Tibial artery (tissue), 4 donors: ENCODE measurements at regions not wholly inside any gene's neighbourhood (a gene's known extent, or its start where the extent isn't known, plus 50 kb on each side); places are given as distances from the start of the nearest gene placed in this dataset.

ENCODE experiments used
- DNase-seq, 2 donors: peaks; one replicate each; pipeline ENCODE4 v3.0.0-alpha.2; 2019
- H3K27ac ChIP-seq, 2 donors: fragments of 200-600 bp; sonication (generic) in 1 of 2; 1 replicate in 1 of 2; 2 replicates in 1 of 2; pipeline ENCODE4 v1.5.1; 2018 to 2019; ENCODE audit warnings: mild to moderate bottlenecking in 1 of 2
- H3K27me3 ChIP-seq, 2 donors: fragments of 200-600 bp; sonication (generic) in 1 of 2; one replicate each; pipeline versions ENCODE4 v1.5.1 to v1.6.0; 2016 to 2019
- H3K36me3 ChIP-seq, 3 donors: fragments of 200-600 bp; sonication (generic) in 2 of 3; one replicate each; pipeline ENCODE4 v1.5.1; 2016 to 2019; ENCODE audit warnings: mild to moderate bottlenecking in 2 of 3
- H3K4me1 ChIP-seq, 4 donors: fragments of 200-600 bp; sonication (generic) in 2 of 4; 1 replicate in 3 of 4; 2 replicates in 1 of 4; pipeline ENCODE4 v1.5.1; 2016 to 2019
- H3K4me3 ChIP-seq, 2 donors: fragments of 200-600 bp; sonication (generic) in 1 of 2; 1 replicate in 1 of 2; 2 replicates in 1 of 2; pipeline ENCODE4 v1.5.1; 2018 to 2019; ENCODE audit warnings: mild to moderate bottlenecking in 2 of 2
- H3K9me3 ChIP-seq, 3 donors: fragments of 200-600 bp; sonication (generic) in 1 of 3; one replicate each; pipeline ENCODE4 v1.5.1; 2016 to 2019
- intact Hi-C: fragments of 100-400 bp; cut with DNase I; formaldehyde crosslinking; loops from one replicate; pipeline ENCODE4 v1.15.0; 2023; ENCODE audit warnings: low total_unique reads
- TF ChIP-seq, protein P1 (sequence below), 2 experiments: fragments of 200-600 bp in 1 of 2; fragments of 450-650 bp in 1 of 2; IDR thresholded peaks; one replicate each; pipeline ENCODE4 v1.5.1; 2017 to 2019; ENCODE audit warnings: antibody characterized with exemption in 2 of 2, mild to moderate bottlenecking in 1 of 2, moderate library complexity in 1 of 2

DNA sequence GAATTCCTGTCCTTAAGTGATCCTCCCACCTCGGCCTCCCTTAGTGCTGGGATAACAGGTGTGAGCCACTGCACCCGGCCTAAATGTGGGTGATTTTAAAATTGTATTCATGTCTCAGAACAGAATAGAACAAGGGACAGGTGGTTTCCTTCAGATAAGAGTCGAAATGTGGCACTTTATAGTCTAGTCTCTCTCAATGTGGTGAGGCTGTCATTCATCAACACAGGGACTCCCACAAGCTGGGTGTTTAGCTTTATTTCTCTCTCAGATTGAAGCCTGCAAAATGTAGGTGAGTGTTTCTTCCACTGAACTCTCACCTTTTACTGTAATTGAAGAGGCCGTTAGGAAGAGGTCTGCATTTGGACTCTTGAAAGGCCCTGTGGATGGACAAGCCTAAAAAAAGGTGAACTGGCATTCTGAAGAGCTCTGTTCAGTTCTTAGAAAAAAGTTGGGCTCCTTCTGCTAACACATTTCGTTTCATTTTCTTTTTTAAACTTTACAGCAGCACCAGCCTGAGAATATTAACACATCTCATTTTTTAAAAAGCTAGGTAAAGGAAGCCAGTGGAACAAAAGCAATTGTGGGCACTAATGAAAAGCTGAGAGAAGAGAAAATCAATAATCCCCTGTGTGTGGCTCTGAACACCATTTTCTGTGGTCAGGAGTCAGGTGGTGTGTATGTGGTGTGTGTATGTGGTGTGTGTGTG, 126.2 kb upstream of the SLC28A3 start:
- TF ChIP-seq, protein P1, sequence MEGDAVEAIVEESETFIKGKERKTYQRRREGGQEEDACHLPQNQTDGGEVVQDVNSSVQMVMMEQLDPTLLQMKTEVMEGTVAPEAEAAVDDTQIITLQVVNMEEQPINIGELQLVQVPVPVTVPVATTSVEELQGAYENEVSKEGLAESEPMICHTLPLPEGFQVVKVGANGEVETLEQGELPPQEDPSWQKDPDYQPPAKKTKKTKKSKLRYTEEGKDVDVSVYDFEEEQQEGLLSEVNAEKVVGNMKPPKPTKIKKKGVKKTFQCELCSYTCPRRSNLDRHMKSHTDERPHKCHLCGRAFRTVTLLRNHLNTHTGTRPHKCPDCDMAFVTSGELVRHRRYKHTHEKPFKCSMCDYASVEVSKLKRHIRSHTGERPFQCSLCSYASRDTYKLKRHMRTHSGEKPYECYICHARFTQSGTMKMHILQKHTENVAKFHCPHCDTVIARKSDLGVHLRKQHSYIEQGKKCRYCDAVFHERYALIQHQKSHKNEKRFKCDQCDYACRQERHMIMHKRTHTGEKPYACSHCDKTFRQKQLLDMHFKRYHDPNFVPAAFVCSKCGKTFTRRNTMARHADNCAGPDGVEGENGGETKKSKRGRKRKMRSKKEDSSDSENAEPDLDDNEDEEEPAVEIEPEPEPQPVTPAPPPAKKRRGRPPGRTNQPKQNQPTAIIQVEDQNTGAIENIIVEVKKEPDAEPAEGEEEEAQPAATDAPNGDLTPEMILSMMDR (IDR thresholded peaks at IDR 0.05): no peak
- no peaks in the 10 kb centered on the region for H3K9me3 ChIP-seq
- no peak overlapping the region for H3K4me3 ChIP-seq
- H3K27me3 ChIP-seq: no peaks in the 10 kb centered on the region
- no peak for DNase-seq
- H3K4me1 ChIP-seq: no peaks in the 10 kb centered on the region
- intact Hi-C loops: no loop called here
- H3K36me3 ChIP-seq: no peaks in the 10 kb centered on the region
- no peak overlapping the region for H3K27ac ChIP-seq

DNA sequence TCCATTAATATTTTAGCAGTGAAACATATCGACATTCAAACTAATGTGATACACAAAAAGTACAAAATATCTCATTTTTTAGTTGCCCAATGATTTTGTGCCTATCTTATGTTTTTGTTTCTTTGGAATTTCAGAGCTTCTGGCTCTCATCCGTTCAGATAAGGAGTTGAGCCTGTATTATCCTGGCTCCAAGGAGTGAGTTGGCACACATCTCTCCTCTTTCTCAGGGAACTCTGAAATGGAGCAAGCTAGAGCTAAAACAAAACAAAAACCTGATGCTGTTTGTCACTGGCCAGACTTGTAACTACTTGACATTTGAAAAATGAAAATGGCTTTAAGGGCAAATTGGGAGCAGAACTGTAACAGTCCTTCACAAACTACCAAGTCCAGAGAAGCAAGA, 131.3 kb upstream of the SLC28A3 start:
- DNase-seq: no peak
- intact Hi-C loops: no loop called here
- Histone ChIP-seq H3K36me3 (no peaks in the 10 kb centered on the region), H3K4me3 (no peak overlapping the region), H3K9me3 (no peaks in the 10 kb centered on the region), H3K27ac (no peak overlapping the region), H3K27me3 (no peaks in the 10 kb centered on the region), H3K4me1 (no peaks in the 10 kb centered on the region)
- TF ChIP-seq, protein P1 (IDR thresholded peaks at IDR 0.05): no peak

DNA sequence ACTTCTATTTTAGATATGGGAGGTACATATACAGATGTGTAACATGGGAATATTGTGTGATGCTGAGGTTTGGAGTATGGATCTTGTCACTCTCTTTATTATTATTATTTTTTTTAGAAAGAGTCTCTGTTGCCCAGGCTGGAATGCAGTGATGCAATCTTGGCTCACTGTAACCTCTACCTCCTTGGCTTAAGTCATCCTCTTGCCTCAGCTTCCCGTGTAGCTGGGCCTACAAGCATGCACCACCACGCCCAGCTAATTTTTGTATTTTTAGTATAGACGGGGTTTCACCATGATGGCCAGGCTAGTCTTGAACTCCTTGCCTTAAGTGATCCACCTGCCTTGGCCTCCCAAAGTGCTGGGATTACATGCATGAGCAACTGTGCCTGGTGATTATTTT, 138.4 kb upstream of the SLC28A3 start:
- Histone ChIP-seq H3K9me3 (no peaks in the 10 kb centered on the region), H3K4me3 (no peak overlapping the region), H3K4me1 (no peaks in the 10 kb centered on the region), H3K27me3 (no peaks in the 10 kb centered on the region), H3K36me3 (no peaks in the 10 kb centered on the region), H3K27ac (no peak overlapping the region)
- TF ChIP-seq, protein P1 (IDR thresholded peaks at IDR 0.05): no peak
- intact Hi-C loops: no loop called here
- no peak for DNase-seq

DNA sequence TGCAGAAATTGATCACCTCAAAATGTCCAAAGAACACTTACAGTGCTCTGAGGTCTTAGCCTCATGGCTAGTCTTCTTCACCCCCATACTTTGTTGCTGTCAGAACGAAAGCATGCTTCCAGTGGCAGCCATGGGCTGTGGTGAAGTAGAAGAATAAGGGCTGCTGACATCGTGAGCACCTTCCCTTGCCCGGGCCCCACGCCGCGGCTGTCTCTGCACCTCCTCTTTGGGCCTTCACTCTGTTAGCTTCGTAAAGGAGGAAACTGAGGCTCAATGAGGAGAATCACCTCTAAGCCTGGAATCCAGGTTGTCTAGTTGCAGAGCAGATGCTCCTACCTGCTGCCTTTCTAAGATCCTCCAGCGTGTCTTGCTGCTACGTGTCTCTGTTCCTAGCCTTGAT, 139.5 kb upstream of the SLC28A3 start:
- Histone ChIP-seq H3K27me3 (no peaks in the 10 kb centered on the region), H3K36me3 (no peaks in the 10 kb centered on the region), H3K4me3 (no peak overlapping the region), H3K4me1 (no peaks in the 10 kb centered on the region), H3K9me3 (no peaks in the 10 kb centered on the region), H3K27ac (no peak overlapping the region)
- TF ChIP-seq, protein P1 (IDR thresholded peaks at IDR 0.05): no peak
- no peak for DNase-seq
- intact Hi-C loops: no loop called here

DNA sequence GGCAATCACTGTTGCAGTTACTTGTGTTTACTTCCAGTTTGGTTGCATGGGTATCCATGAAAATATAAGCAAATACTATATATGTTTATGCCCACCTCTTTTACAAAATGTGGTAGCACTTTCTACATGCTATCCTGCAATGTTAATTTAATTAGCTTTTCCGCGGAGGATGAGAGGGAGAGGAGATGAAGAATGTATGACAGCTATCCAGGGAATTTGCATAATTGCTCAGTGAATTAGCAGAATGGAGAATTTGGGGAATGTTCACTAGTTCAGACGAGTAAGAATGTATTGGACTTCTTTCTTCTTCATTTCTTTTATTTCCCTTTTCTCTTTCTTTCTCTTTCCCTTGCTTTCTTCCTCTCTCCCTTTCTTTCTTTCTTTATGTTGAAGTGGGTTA, 140.7 kb upstream of the SLC28A3 start:
- TF ChIP-seq, protein P1 (IDR thresholded peaks at IDR 0.05): no peak
- H3K4me3 ChIP-seq: no peak overlapping the region
- H3K27ac ChIP-seq: no peak overlapping the region
- intact Hi-C loops: no loop called here
- H3K9me3 ChIP-seq: no peaks in the 10 kb centered on the region
- no peaks in the 10 kb centered on the region for H3K4me1 ChIP-seq
- DNase-seq: no peak
- H3K36me3 ChIP-seq: no peaks in the 10 kb centered on the region
- H3K27me3 ChIP-seq: no peaks in the 10 kb centered on the region
